ENCODE measurements at regions not wholly inside any gene's neighbourhood (a gene's known extent, or its start where the extent isn't known, plus 50 kb on each side); places are given as distances from the start of the nearest gene placed in this dataset.
"Not testable (repeated sequence)": the region's sequence is repeated elsewhere in the genome, so short reads cannot be mapped to it uniquely, and the experiment has no call there.

GRCh38 chrX:819684-820083 is 189.1 kb downstream of the SHOX start:
- H3K4me3 ChIP-seq (ENCODE audit: low read depth, low read length), result no peak overlapping the region
- in situ Hi-C loops (cut with HindIII; ENCODE audit: low sequenced_read_pairs), result no loop called here
- no peak for DNase-seq (ENCODE audit: low read depth, low spot score)
- no peak for TF ChIP-seq CTCF (IDR thresholded peaks at IDR 0.05; ENCODE audit: low read depth, low read length)

GRCh38 chrX:817759-818300 is 187.2 kb downstream of the SHOX start:
- TF ChIP-seq CTCF (IDR thresholded peaks at IDR 0.05; ENCODE audit: low read depth, low read length), result no peak
- in situ Hi-C loops (cut with HindIII; ENCODE audit: low sequenced_read_pairs), result no loop called here

GRCh38 chrX:817147-817546 is 186.6 kb downstream of the SHOX start:
- in situ Hi-C loops (cut with HindIII; ENCODE audit: low sequenced_read_pairs); DNase-seq (ENCODE audit: low read depth, low spot score): not testable (repeated sequence)

More at GRCh38 chrX:817759-818300, 187.2 kb downstream of the SHOX start:
- no peak for DNase-seq (ENCODE audit: low read depth, low spot score)
- no peak overlapping the region for H3K4me3 ChIP-seq (ENCODE audit: low read depth, low read length)

GRCh38 chrX:816411-816810 is 185.8 kb downstream of the SHOX start:
- H3K4me3 ChIP-seq (ENCODE audit: low read depth, low read length), result no peak overlapping the region
- no peak for DNase-seq (ENCODE audit: low read depth, low spot score)
- TF ChIP-seq CTCF (IDR thresholded peaks at IDR 0.05; ENCODE audit: low read depth, low read length), result no peak
- in situ Hi-C loops (cut with HindIII; ENCODE audit: low sequenced_read_pairs), result no loop called here

More at GRCh38 chrX:817147-817546, 186.6 kb downstream of the SHOX start:
- not testable (repeated sequence) for H3K4me3 ChIP-seq (ENCODE audit: low read depth, low read length)

- H3K4me3 ChIP-seq (ENCODE audit: low read depth, low read length), result no peak overlapping the region
- DNase-seq (ENCODE audit: low read depth, low spot score), result no peak
- in situ Hi-C loops (cut with HindIII; ENCODE audit: low sequenced_read_pairs), result no loop called here
- no peak for TF ChIP-seq CTCF (IDR thresholded peaks at IDR 0.05; ENCODE audit: low read depth, low read length)
These were observed 179.6 kb downstream of the SHOX start for GRCh38 chrX:810186-810585.

GRCh38 chrX:809081-809480 is 178.5 kb downstream of the SHOX start:
- in situ Hi-C loops (cut with HindIII; ENCODE audit: low sequenced_read_pairs), result no loop called here
- no peak for TF ChIP-seq CTCF (IDR thresholded peaks at IDR 0.05; ENCODE audit: low read depth, low read length)

GRCh38 chrX:806586-806985 is 176.0 kb downstream of the SHOX start:
- no peak overlapping the region for H3K4me3 ChIP-seq (ENCODE audit: low read depth, low read length)
- TF ChIP-seq CTCF (IDR thresholded peaks at IDR 0.05; ENCODE audit: low read depth, low read length), result no peak
- in situ Hi-C loops (cut with HindIII; ENCODE audit: low sequenced_read_pairs), result no loop called here
- no peak for DNase-seq (ENCODE audit: low read depth, low spot score)

More at GRCh38 chrX:809081-809480, 178.5 kb downstream of the SHOX start:
- H3K4me3 ChIP-seq (ENCODE audit: low read depth, low read length), result no peak overlapping the region
- no peak for DNase-seq (ENCODE audit: low read depth, low spot score)

All from astrocyte of the spinal cord (primary cell).